ENCODE measurements at regions not wholly inside any gene's neighbourhood (a gene's known extent, or its start where the extent isn't known, plus 50 kb on each side); places are given as distances from the start of the nearest gene placed in this dataset.

- no peak for DNase-seq
Observed at GRCh38 chr13:30359991-30360390, 52.6 kb upstream of the KATNAL1 start.

- no peak for DNase-seq
Observed at GRCh38 chr13:30360586-30360985, 53.2 kb upstream of the KATNAL1 start.

GRCh38 chr13:30362005-30362788, 54.8 kb upstream of the KATNAL1 start:
- DNase-seq: no peak

- DNase-seq: peak; percentile 65
Observed at GRCh38 chr13:30362869-30363268, 55.5 kb upstream of the KATNAL1 start.

- no peak for DNase-seq
Observed at GRCh38 chr13:30363725-30364124, 56.4 kb upstream of the KATNAL1 start.

- DNase-seq: no peak
Observed at GRCh38 chr13:30364133-30364532, 56.8 kb upstream of the KATNAL1 start.

GRCh38 chr13:30364876-30365275, 57.4 kb upstream of the UBE2L5 start:
- DNase-seq: peak; percentile 30

GRCh38 chr13:30366088-30366487, 56.2 kb upstream of the UBE2L5 start:
- DNase-seq: no peak

GRCh38 chr13:30367296-30367695, 55.0 kb upstream of the UBE2L5 start:
- no peak for DNase-seq

- no peak for DNase-seq
Observed at GRCh38 chr13:30370146-30370545, 52.1 kb upstream of the UBE2L5 start.

GRCh38 chr13:30370916-30371521, 51.3 kb upstream of the UBE2L5 start:
- no peak for DNase-seq

- no peak for DNase-seq
Observed at GRCh38 chr13:30371649-30372265, 50.5 kb upstream of the UBE2L5 start.
